Ectodermal cell (in vitro differentiated cells): ENCODE measurements at regions not wholly inside any gene's neighbourhood (a gene's known extent, or its start where the extent isn't known, plus 50 kb on each side); places are given as distances from the start of the nearest gene placed in this dataset.
A peak's percentile ranks its signal among the peaks of the same experiment; 100 is the strongest.

Experiments used
- H3K27ac ChIP-seq: 2 replicates; pipeline ENCODE4 v1.7.0; 2013; ENCODE audit warnings: mild to moderate bottlenecking, low read depth, low read length; ENCODE audit not compliant: insufficient read depth, poor library complexity, severe bottlenecking
- H3K27me3 ChIP-seq: 2 replicates; pipeline ENCODE4 v1.7.0; 2013; ENCODE audit warnings: mild to moderate bottlenecking, low read length; ENCODE audit not compliant: insufficient read depth, control insufficient read depth, poor library complexity, severe bottlenecking
- H3K36me3 ChIP-seq: one replicate; pipeline ENCODE4 v1.7.0; 2013; ENCODE audit warnings: low read length; ENCODE audit not compliant: control insufficient read depth, insufficient read depth
- H3K4me1 ChIP-seq: one replicate; pipeline ENCODE4 v1.7.0; 2013; ENCODE audit warnings: low read length; ENCODE audit not compliant: control insufficient read depth, insufficient read depth
- H3K4me3 ChIP-seq: 2 replicates; pipeline ENCODE4 v1.7.0; 2013; ENCODE audit warnings: low read depth, low read length, control low read depth; ENCODE audit not compliant: insufficient read depth
- H3K9me3 ChIP-seq: 2 replicates; pipeline ENCODE4 v1.7.0; 2013; ENCODE audit warnings: mild to moderate bottlenecking, low read length, moderate library complexity; ENCODE audit not compliant: control insufficient read depth
- WGBS, 2 experiments: methylation state at CpG; one replicate each; pipeline ENCODE4 v1.1.7; 2013; ENCODE audit warnings: missing lambda C conversion rate in 2 of 2; 5-methylcytosine and 5-hydroxymethylcytosine counted together

DNA sequence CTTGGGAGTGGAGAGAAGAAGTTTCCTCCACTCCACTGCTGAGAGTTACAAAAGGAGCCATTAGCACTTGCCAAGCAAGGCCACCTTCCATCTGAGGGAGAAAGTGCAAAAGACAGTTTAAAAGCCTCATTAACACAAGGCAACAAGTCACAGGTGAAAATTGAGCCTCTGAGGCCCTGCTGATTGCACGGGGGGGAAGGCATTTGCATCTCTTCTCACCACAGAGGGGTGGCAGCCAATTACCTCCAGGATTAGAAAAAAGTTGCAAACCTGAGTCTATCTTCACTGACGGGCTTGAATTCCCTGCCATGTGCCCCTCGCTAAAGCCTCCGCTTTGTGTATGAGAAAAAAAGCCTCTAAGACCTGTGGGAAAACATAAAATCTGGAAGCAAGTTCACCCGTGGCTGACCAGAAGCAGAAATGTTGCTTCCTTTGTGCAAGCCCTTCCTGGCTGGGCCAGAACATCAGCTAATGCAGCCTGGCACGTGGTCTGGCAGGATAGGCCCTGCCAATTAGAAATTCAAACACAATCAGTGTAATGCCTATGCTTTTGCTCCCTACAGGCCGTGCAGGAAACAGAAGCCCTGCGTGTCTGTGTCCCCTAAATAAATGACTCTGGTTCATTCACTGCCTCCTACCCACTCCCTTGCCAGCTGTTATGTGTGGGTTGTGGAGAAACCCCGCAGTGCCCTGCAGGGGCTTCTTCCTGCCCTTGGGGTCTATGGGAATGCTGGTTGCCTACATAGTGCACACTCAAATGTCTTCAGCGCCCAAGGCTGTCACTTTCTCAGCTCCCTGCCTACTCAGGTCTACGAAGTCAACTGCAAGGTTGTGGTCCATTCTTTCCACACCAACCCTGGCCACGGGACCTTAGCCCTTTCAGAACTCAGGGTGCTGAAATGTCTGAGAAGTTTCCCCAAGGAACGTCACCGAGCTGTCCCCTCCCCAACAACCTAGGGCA lies 150.2 kb downstream of the UQCRFS1 start:
- H3K36me3 ChIP-seq = no peaks in the 10 kb centered on the region
- H3K27ac ChIP-seq = no peak overlapping the region
- H3K27me3 ChIP-seq = no peaks in the 10 kb centered on the region
- no peaks in the 10 kb centered on the region for H3K9me3 ChIP-seq
- H3K4me1 ChIP-seq = no peaks in the 10 kb centered on the region
- no peak overlapping the region for H3K4me3 ChIP-seq
- 52 to 53% methylated on average over 14 of the region's 14 CpGs for WGBS, 2 experiments

DNA sequence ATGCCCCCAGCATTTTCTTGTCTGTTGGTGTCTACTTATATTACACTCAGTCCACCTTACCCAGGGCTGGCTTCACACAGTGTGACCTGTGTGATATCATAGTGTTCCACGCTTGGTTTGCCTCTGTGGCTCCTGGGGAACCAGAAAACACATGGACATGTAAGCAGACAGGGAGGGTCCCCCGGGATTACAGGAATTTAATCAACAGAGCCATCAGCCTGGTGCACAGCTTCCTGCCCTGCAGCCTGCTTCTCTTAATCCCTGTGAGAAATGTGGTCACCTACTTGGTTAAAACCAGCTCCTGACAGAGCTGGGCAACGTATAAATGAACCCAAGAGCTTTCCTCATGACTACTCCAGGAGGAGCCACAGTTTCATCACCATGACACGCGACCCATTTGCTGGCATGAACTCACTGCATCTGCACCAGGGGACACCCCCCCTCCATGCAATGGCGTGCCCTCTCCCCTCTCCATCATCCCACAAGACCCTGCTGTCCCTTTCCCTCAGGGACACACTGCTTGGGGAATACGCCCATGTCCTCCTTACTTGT lies 152.1 kb downstream of the UQCRFS1 start:
- H3K27me3 ChIP-seq = no peaks in the 10 kb centered on the region
- no peak overlapping the region for H3K27ac ChIP-seq
- H3K4me3 ChIP-seq = no peak overlapping the region
- no peaks in the 10 kb centered on the region for H3K4me1 ChIP-seq
- H3K36me3 ChIP-seq = no peaks in the 10 kb centered on the region
- 93 to 94% methylated on average over 7 of the region's 7 CpGs for WGBS, 2 experiments
- no peaks in the 10 kb centered on the region for H3K9me3 ChIP-seq

DNA sequence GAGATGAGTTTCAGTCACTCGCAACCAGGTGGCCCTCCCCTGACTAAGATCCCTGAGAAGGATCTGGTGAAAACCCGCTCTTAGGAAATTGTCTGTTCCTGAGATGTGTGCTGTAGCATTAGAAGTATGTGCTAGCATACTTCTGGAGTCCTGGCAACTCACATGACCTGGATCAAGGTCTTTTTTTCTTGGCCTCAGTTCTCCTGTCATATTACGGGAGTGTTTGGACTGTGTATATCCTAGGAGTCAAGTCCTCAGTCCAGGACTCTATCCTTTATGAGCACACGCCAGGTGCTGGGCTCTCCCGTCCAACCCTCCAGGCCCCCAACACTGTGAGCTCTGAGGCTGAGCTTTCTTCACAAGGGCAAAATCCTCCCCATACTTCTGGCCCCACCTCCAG lies 156.4 kb downstream of the UQCRFS1 start:
- Histone ChIP-seq H3K27ac (no peak overlapping the region), H3K4me3 (no peak overlapping the region), H3K27me3 (no peaks in the 10 kb centered on the region), H3K36me3 (no peaks in the 10 kb centered on the region), H3K4me1 (no peaks in the 10 kb centered on the region), H3K9me3 (no peaks in the 10 kb centered on the region)
- 94 to 96% methylated on average over 5 of the region's 5 CpGs for WGBS, 2 experiments

DNA sequence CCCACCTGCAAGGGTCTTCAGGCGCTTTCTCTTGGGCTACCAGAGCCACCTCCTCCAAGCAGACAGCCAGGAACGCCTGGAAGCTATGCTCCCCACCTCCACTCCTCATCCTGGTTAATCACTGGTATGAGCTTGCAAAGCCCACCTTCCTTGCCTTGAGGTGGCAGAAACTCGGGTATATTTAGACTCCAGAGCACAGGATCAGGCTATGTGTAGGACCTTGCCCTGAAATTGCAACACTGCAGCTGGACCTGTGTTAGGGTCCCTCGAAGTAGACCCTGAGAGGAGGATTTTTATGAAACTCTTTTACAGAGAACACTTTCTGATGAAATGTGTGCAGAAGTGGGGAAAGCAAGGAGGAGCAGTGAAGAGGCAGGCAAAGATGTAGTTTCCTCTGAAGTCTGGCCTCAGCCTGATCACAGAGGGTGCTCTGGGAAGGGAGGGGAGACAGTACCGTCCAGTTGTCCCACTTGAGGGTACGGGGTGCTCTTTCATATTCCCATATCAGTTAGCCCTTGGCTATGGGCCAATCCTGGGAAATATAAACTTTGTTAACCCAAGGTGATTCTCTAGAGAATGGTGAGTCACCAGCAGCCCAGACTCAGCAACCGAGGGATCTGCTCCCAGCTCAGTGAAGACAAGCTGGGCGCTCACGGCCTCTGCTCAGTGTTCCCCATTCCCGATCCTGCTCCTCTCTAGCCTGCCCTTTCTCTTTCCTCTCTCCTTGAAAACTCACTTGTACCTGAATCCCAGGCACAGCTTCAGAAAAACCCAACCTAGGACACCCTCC lies 157.9 kb downstream of the UQCRFS1 start:
- Histone ChIP-seq H3K27me3 (no peaks in the 10 kb centered on the region), H3K4me1 (no peaks in the 10 kb centered on the region), H3K27ac (no peak overlapping the region), H3K4me3 (no peak overlapping the region), H3K36me3 (no peaks in the 10 kb centered on the region), H3K9me3 (no peaks in the 10 kb centered on the region)
- 89 to 90% methylated on average over 10 of the region's 10 CpGs for WGBS, 2 experiments

DNA sequence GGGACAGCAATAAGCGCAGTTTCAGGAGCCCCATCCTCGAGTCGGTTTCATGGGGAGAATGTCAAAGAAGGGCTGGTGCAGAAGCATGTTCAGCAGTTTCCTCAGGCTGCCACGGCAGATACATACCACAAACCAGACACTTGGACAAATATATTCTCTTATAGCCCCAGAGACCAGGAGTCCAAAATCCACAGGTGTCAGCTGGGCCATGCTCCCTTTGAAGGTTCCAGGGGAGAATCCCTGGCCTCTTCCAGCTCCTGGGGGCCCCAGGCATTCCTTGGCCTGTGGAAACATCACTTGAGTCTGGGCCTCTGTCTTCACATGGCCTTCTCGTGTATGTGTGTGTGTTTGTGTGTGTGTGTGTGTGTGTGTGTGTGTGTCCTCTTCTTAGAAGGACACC lies 164.1 kb downstream of the UQCRFS1 start:
- H3K36me3 ChIP-seq = no peaks in the 10 kb centered on the region
- H3K27me3 ChIP-seq = no peaks in the 10 kb centered on the region
- H3K4me3 ChIP-seq = no peak overlapping the region
- H3K9me3 ChIP-seq = no peaks in the 10 kb centered on the region
- H3K4me1 ChIP-seq = peaks cover 9% of the 10 kb centered on the region
- H3K27ac ChIP-seq = no peak overlapping the region
- WGBS, 2 experiments = 89 to 93% methylated on average over 5 of the region's 5 CpGs

DNA sequence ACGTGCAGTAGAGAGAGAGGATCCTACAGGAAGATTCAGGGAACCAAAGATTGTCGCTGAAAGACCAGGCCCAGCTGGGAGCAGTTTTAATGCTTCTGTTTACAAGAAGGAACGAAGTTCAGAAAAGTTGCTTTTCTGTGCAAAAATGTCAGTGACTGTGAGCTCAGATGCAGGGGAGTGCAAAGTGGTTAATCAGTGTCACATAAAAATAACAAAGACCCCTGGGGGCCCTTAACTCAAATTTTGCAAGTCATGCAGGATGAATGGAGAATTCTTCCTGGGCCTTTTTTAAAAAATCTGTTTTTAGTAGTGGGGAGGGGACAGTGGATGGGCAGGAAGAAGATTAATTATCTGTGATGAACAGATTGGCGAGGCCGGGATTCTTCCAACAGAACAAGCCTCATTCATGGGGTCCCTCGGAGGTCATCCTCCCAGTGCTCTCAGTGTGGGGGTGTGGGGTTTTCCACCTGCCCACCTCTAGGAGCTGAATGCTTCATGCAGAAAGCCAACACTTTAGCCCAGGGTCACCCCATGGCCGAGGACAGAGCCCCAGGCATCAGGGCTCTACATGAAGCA lies 167.2 kb downstream of the UQCRFS1 start:
- H3K36me3 ChIP-seq = no peaks in the 10 kb centered on the region
- H3K27ac ChIP-seq = no peak overlapping the region
- H3K4me1 ChIP-seq = peaks cover 9% of the 10 kb centered on the region
- no peaks in the 10 kb centered on the region for H3K9me3 ChIP-seq
- WGBS, 2 experiments = 72 to 79% methylated on average over 7 of the region's 7 CpGs
- no peaks in the 10 kb centered on the region for H3K27me3 ChIP-seq
- H3K4me3 ChIP-seq = no peak overlapping the region

DNA sequence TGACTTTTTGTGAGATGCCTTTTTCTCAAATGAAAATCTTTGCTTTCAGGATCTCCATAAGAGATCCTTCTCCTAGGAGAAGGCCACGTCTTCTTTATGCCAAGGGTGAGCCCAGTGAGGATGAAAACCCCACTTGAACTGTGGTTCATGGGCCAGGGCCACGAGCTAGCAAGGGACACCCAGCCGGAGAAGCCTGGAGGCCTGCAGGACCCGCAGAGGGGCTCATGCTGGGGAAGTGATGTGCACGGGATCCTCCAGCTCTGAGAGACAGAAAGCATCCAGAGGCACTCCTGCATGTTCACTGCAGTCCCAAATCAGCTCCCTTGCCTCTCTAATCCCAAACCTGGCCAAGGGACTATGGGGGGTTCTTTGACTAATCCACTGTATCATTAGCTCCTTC lies 168.9 kb downstream of the UQCRFS1 start:
- WGBS, 2 experiments = 96% methylated on average over 5 of the region's 5 CpGs
- Histone ChIP-seq H3K27me3 (no peaks in the 10 kb centered on the region), H3K9me3 (no peaks in the 10 kb centered on the region), H3K4me1 (peaks cover 13% of the 10 kb centered on the region), H3K27ac (no peak overlapping the region), H3K4me3 (no peak overlapping the region), H3K36me3 (no peaks in the 10 kb centered on the region)

DNA sequence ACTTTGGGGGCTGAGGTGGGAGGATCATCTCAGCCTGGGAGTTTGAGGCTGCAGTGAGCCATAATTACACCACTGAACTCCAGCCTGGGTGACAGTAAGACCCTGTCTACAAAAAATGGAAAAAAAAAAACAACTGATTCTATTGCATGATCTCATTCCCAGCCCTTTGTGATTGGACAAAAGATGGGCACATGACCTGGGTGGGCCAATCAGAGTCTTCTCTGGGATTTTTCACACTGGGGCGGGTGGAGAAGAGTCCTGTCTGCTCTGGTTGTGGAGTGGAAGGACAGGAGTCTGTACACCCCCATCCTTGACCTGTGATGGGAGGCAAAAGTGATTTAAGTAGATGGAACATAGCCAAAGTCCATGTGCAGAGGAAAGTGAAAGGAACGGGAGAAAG lies 170.5 kb downstream of the UQCRFS1 start:
- Histone ChIP-seq H3K27me3 (no peaks in the 10 kb centered on the region), H3K4me3 (no peak overlapping the region), H3K4me1 (peaks cover 13% of the 10 kb centered on the region), H3K27ac (no peak overlapping the region), H3K36me3 (no peaks in the 10 kb centered on the region), H3K9me3 (no peaks in the 10 kb centered on the region)
- 90 to 97% methylated on average over 2 of the region's 2 CpGs for WGBS, 2 experiments

DNA sequence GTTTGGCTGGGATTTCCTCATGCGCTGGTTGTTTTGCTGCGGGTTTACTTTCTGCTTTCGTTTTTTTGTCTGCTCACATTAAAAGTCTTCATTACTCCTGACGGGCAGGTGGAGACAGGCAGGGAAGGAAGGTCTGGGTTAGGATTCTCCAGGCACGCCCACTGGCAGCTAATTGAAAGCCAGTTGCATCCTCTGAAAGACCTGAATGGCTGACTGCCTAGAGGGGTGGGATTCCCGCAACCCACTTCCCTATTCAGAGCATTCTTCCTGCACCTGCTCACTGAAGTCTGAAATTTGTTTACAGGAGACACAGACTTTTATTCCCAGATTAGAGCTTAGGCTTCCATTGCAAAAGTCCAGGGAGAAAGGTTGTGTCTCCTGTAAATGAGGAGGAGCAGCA lies 172.0 kb downstream of the UQCRFS1 start:
- WGBS, 2 experiments = 41 to 43% methylated on average over 6 of the region's 6 CpGs
- Histone ChIP-seq H3K36me3 (no peaks in the 10 kb centered on the region), H3K9me3 (no peaks in the 10 kb centered on the region), H3K4me1 (peaks cover 11% of the 10 kb centered on the region), H3K27me3 (no peaks in the 10 kb centered on the region), H3K27ac (peak overlapping the region; percentile 62), H3K4me3 (no peak overlapping the region)

DNA sequence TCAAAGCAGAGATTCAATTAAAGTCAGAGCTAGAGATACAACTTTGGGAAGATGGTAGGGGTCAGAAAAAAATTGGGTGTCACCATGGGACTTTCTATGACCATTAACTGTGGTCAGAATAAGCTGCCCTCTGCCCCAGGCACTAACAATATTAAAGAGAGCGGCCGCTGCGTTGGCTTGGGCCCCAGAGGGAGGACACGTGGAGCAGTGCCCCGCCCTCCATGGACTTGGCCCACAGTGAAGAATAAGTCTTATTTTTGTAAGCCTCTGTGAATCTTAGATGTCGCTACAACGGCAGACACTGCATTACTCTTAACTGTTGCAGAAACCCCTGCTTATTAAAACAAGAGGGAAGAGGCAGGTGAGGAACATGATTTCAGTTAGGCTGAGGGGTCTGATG lies 172.7 kb downstream of the UQCRFS1 start:
- H3K27me3 ChIP-seq = no peaks in the 10 kb centered on the region
- no peak overlapping the region for H3K27ac ChIP-seq
- 86 to 88% methylated on average over 7 of the region's 7 CpGs for WGBS, 2 experiments

More for the DNA sequence above, 172.7 kb downstream of the UQCRFS1 start:
- Histone ChIP-seq H3K4me3 (no peak overlapping the region), H3K36me3 (no peaks in the 10 kb centered on the region), H3K4me1 (peaks cover 5% of the 10 kb centered on the region), H3K9me3 (no peaks in the 10 kb centered on the region)
